Astrocyte of the cerebellum (primary cell): ENCODE measurements at regions not wholly inside any gene's neighbourhood (a gene's known extent, or its start where the extent isn't known, plus 50 kb on each side); places are given as distances from the start of the nearest gene placed in this dataset.

ENCODE experiments used
- DNase-seq: peaks from one replicate; pipeline ENCODE4 v3.0.0-alpha.2; 2011; ENCODE audit warnings: low read depth
- H3K4me3 ChIP-seq: 2 replicates; pipeline ENCODE4 v1.5.1; 2011; ENCODE audit warnings: mild to moderate bottlenecking, low read depth, low read length, moderate library complexity
- in situ Hi-C: cut with HindIII; loops from 2 replicates; pipeline ENCODE4 v1.10.0; 2017; ENCODE audit warnings: low sequenced_read_pairs
- TF ChIP-seq, protein P1 (sequence below): IDR thresholded peaks from 2 replicates; pipeline ENCODE4 v1.5.1; 2012; ENCODE audit warnings: low read length, low read depth, moderate library complexity, mild to moderate bottlenecking; ENCODE audit errors: missing control alignments

DNA sequence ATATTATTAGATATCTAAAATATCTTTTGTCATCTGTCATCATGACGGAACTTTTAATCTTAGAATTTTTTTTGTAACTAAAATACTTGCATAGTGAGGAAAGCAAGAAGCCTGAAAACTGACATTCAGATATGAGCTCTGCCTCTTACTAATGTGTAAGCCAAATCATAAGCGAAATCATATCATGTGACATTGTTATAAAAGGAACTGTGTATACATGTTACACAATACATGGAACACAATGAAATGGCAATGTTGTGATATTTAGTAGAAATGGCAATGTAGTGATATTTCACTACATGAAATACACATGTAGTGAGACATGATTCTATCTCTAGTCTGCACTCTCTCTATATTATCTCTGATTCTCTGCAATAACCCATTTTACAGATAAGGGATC lies 1016.4 kb upstream of the PIK3C3 start:
- no peak overlapping the region for H3K4me3 ChIP-seq
- DNase-seq = no peak
- TF ChIP-seq, protein P1, sequence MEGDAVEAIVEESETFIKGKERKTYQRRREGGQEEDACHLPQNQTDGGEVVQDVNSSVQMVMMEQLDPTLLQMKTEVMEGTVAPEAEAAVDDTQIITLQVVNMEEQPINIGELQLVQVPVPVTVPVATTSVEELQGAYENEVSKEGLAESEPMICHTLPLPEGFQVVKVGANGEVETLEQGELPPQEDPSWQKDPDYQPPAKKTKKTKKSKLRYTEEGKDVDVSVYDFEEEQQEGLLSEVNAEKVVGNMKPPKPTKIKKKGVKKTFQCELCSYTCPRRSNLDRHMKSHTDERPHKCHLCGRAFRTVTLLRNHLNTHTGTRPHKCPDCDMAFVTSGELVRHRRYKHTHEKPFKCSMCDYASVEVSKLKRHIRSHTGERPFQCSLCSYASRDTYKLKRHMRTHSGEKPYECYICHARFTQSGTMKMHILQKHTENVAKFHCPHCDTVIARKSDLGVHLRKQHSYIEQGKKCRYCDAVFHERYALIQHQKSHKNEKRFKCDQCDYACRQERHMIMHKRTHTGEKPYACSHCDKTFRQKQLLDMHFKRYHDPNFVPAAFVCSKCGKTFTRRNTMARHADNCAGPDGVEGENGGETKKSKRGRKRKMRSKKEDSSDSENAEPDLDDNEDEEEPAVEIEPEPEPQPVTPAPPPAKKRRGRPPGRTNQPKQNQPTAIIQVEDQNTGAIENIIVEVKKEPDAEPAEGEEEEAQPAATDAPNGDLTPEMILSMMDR = no peak
- in situ Hi-C loops = no loop called here

DNA sequence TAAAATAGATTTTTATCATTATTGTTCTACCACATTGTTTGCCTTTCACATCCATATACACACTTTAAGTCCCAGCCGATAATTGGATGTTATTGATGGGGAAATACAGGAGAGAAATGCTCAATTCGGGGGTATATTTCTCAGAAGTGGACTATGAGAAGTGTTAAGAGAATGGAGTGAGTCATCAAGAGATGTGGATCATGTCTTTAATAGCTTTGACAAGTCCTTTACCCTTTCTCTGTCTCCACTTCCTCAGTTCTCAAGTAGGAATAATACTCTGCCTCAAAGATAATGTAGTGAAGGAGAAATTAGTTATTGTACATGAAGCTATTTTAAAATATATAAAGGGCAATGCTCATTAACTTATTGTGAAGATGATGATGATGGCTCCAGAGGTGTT lies 1017.6 kb upstream of the PIK3C3 start:
- no peak overlapping the region for H3K4me3 ChIP-seq
- TF ChIP-seq, protein P1 = no peak
- DNase-seq = no peak
- in situ Hi-C loops = no loop called here

DNA sequence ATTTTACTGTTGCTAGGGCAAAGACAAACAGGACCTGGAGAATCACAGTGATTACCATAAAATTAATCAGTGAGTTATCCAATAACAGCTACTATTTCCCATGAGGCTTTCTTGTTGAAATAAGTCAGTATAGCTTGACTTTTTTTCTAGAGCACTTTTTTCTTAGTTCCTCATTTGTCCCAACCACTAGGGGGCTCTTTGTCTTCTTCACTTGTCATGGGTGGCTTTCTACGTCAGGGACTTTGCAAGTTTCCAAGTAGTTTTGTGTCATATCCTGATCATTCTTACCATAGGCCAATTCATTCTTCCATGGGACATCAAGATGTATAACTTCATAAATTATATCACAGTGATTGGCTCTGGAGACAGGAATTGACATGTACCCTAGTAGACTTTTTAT lies 1019.6 kb upstream of the PIK3C3 start:
- TF ChIP-seq, protein P1 = peak; percentile 36
- in situ Hi-C loops = no loop called here
- no peak overlapping the region for H3K4me3 ChIP-seq
- no peak for DNase-seq

DNA sequence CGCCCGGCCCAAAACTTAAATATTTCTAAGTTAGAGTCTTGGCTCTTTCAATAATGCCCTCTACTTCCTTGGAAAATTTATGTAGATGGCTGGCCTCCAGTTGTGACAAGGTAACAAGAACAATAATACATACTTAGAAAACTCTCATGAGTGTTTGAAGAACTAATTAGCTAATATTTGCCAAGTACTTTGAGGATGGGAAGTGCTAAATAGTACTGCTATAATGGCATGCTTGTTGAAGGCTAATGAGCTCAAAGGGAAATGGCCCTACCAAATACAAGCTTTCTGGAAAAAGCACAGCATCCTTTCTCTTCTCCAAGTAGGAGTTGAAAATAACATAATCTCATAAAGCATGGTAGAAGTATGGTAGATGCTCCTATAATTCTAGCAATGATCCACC lies 1022.2 kb upstream of the PIK3C3 start:
- TF ChIP-seq, protein P1 = no peak
- no peak overlapping the region for H3K4me3 ChIP-seq
- no peak for DNase-seq
- in situ Hi-C loops = no loop called here

DNA sequence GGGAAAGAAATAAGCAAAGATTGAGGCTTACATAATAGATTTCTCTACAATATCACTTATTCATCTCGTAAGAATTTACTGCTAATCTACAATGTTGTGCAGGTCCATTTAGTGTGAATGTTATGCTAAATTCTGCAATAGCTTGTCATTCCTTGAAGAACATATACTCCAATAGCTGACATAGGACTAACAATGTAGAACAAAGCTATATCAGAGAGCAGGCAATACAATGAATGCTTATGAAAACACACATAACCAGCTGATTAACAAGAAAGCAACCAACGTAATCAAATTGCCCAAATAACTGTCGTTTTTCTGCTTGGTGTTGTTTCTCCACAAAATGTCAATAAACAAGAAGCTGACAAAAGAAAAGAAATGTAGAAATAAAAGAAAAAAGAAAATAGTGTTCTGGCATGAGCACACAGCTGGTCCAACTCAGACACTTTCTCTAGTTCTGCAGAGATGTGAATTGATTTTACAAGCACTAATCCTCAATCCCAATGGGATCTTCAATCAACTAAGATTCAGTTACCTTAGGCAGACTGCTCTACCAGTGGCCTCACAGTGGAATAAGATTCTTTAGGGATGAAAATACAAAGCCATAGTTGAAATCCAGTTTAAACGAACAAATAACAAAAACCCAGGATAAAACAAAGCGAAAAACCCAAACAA lies 1024.7 kb upstream of the PIK3C3 start:
- in situ Hi-C loops = no loop called here
- TF ChIP-seq, protein P1 = no peak
- DNase-seq = no peak

DNA sequence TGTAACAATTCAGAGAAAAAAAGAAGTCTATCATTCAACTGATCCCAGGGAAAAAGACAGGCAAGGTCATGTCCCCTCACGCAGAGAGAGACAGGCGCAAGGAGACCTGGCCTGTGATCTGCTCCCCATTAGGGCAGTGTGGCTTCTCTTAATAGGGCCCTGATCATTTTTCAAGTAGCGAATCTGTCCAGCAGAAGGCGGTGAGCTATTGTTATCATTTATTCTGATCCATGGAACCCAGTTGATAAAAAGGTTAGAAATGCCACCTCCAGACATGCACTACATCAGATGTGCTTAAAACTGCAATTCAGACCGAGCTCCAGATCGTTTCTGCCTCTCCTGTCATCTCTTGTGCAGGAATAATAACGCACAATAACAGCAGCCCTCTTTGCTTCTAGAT lies 1025.6 kb upstream of the PIK3C3 start:
- TF ChIP-seq, protein P1 = no peak
- in situ Hi-C loops = no loop called here
- DNase-seq = no peak
- no peak overlapping the region for H3K4me3 ChIP-seq

More for the DNA sequence above, 1024.7 kb upstream of the PIK3C3 start:
- H3K4me3 ChIP-seq = no peak overlapping the region

DNA sequence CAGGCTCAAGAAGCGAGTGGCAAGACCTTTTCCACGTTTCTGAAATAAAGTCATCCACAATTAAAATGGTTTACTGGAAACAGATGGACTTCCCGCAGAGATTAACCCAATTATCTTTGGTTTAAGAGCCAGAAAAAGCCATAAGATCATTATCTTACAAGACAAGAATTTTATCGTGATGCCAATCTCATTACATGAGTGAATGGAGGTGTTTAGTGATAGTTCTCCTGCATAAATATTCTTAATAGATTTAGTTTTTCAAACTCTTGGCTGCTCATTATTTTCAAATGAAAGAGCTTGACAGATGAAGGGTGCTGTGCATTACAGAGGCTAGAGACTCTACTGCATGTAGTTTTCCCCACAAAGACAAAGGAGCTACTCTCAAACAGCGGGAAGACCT lies 1028.4 kb upstream of the PIK3C3 start:
- peak; percentile 13 for DNase-seq
- H3K4me3 ChIP-seq = no peak overlapping the region
- in situ Hi-C loops = no loop called here
- TF ChIP-seq, protein P1 = no peak
